WI38 (cell line): ENCODE measurements at regions not wholly inside any gene's neighbourhood (a gene's known extent, or its start where the extent isn't known, plus 50 kb on each side); places are given as distances from the start of the nearest gene placed in this dataset.
"Not testable (repeated sequence)": the region's sequence is repeated elsewhere in the genome, so short reads cannot be mapped to it uniquely, and the experiment has no call there.

Experiments used
- H3K4me3 ChIP-seq: 2 replicates; pipeline ENCODE4 v1.5.1; 2011; ENCODE audit warnings: low read depth, mild to moderate bottlenecking, control low read depth, low read length
- TF ChIP-seq, protein P1 (sequence below): IDR thresholded peaks from 2 replicates; pipeline ENCODE4 v1.5.1; 2012; ENCODE audit warnings: low read depth, mild to moderate bottlenecking, control low read depth, low read length

DNA sequence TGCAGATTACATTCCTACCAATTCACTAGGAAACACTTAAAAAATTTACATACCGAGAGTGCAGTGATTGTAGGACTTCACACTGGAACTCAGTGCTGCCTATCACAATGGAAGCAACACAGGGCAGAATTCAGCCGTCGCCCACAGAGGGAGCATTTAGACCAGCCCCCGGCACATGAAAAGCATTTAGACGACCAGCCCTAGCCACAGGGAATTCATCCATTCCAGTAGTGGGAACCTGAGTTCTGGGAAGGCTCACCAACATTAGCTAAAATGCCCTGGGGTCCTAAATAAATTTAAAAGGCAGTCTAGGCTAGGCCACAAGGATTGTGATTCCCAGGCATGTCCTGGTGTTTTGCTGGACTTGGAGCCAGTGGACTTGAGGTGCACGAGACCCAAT is 155.2 kb downstream of the LIG4 start:
- TF ChIP-seq, protein P1, sequence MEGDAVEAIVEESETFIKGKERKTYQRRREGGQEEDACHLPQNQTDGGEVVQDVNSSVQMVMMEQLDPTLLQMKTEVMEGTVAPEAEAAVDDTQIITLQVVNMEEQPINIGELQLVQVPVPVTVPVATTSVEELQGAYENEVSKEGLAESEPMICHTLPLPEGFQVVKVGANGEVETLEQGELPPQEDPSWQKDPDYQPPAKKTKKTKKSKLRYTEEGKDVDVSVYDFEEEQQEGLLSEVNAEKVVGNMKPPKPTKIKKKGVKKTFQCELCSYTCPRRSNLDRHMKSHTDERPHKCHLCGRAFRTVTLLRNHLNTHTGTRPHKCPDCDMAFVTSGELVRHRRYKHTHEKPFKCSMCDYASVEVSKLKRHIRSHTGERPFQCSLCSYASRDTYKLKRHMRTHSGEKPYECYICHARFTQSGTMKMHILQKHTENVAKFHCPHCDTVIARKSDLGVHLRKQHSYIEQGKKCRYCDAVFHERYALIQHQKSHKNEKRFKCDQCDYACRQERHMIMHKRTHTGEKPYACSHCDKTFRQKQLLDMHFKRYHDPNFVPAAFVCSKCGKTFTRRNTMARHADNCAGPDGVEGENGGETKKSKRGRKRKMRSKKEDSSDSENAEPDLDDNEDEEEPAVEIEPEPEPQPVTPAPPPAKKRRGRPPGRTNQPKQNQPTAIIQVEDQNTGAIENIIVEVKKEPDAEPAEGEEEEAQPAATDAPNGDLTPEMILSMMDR: no peak
- H3K4me3 ChIP-seq: no peak overlapping the region

DNA sequence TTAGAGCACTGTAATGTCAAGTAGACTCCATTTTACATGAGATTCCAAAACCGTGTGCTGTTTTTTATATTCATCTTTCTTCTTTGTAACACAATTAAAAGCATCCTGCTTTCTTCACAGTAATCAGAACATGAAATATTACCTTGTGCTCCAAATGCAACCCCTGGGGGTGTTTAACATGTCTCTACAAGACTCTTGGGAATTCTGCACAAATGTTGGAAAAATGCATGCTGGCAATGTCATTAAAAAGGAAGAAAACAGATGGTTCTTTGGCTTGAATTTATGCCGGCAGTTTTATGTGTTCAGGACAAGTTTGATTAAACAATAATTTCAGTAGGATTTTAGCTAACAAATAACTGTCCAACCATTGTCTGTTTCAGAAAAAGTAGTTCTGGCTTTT is 159.1 kb downstream of the LIG4 start:
- no peak overlapping the region for H3K4me3 ChIP-seq
- TF ChIP-seq, protein P1: no peak

DNA sequence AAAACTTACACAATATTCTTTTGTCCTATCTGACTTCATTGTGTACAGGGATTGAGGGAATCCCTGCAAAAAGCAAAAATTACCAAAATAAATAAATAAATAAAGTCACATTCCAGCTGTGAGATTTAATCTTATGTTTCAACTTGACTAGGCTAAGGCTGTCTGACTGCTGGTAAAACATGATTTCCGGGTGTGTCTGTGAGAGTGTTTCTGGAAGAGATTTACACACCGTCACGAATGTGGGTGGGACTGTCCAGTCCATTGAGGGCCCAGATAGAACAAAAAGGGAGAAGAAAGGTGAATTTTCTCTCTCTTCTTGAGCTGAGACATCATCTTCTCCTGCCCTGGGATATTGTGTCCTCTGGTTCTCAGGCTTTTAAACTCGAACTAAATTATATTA is 166.1 kb downstream of the LIG4 start:
- TF ChIP-seq, protein P1: no peak
- no peak overlapping the region for H3K4me3 ChIP-seq

DNA sequence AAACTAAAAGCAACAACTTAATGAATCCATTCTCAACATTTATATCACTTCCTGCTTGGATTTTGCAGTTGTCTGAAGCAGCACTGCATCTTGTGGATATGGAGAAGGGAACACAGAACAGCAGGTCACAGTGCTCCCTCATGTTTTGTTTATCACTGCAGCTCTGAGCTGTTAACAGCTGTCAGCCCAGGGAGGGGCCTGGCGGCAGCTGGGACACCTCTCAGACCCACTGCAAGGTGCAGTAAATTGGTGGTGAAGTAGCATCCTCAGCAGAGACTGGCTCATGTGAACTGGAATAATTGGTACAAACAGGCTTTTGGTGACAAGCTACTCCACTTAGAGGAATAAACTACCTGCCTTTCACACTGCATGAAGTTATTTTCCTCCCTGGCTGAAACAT is 170.4 kb downstream of the LIG4 start:
- H3K4me3 ChIP-seq: no peak overlapping the region
- TF ChIP-seq, protein P1: no peak

DNA sequence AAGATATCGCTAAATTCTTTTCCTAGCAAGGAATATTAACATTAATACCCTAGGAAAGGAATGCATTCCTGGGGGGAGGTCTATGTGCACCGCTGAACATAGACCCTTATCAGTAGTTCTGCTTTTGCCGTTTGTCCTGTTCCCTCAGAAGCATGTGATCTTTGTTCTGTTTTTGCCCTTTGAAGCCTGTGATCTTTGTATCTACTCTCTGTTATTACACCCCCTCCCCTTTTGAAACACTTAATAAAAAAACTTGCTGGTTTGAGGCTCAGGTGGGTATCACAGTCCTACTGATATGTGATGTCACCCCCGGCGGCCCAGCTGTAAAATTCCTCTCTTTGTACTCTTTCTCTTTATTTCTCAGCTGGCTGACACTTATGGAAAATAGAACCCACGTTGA is 172.5 kb downstream of the LIG4 start:
- not testable (repeated sequence) for H3K4me3 ChIP-seq

DNA sequence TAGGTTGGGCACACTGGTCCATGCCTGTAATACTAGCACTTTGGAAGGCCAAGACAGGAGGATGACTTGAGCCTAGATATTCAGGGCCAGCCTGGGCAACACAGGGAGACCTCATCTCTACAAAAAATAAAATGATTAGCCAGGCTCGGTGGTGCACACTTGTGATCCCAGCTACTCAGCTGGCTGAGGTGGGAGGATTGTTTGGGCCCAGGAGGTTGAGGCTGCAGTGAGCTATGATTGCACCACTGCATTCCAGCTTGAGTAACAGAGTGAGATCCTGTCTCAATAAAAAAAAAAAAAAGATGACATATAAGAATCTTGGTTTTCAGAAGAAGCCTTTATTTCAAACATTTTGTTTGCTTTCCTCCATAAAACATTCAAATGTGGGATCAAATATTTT is 178.0 kb downstream of the LIG4 start:
- TF ChIP-seq, protein P1: no peak
- no peak overlapping the region for H3K4me3 ChIP-seq

DNA sequence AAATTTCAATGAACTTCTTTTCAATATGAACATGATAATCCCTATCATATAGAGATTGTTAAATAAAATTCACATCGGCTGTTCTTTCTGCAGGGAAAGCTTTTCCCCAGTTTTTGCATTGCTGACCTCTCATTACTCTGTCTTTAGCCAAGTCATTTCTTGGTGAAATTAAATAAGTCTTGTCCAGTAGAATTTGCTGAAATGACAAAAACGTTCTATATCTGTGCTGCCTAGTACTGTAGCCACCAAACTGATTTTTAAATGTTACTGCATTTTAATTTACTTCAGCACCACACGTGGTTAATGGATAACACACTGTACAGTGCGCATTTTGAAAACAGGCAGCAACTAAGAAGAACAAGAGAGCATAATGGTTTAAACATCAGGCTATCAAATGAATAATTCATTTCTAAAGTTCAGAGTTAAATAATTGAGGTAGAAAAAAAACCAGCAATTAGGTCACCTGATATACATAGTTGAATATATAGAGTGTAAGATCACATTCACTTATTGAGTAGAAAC is 178.9 kb downstream of the LIG4 start:
- TF ChIP-seq, protein P1: no peak

DNA sequence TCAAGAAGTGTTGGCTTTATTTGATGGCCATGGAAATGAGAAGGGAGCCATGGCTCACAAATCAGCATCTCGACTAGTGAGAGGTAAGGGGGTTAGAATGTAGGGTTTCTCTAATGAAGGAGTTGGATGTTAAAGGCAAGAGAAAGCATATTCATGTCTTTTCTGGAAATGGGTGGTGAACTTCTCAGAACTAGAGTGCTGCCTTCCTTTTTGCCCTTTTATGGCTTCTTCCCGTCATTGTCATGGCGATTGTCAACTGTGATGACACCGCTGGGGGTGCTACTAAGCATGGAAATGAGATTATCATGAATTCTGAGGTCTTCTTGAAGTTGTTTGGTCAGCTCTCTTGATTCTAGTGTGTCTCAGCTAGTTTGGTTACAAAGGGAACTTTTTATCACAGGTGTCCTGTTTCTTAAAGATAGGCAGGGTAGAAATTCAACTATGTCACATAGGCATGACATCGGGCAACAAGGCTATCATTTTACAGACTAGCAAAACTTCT is 180.4 kb downstream of the LIG4 start:
- H3K4me3 ChIP-seq: no peak overlapping the region
- TF ChIP-seq, protein P1: no peak

More for the DNA sequence above, 178.9 kb downstream of the LIG4 start:
- no peak overlapping the region for H3K4me3 ChIP-seq
